ENCODE measurements at regions not wholly inside any gene's neighbourhood (a gene's known extent, or its start where the extent isn't known, plus 50 kb on each side); places are given as distances from the start of the nearest gene placed in this dataset.

GRCh38 chr10:78759456-78760120 is 309.2 kb upstream of the ZMIZ1 start:
- H2AFZ ChIP-seq (ENCODE audit: low read length): no peak overlapping the region
- peaks cover 3% of the 10 kb centered on the region for H3K27me3 ChIP-seq (ENCODE audit: control insufficient read depth, insufficient read depth, low read length)
- H4K20me1 ChIP-seq (ENCODE audit: control insufficient read depth, extremely low read depth, insufficient read depth, low read length): no peaks in the 10 kb centered on the region
- H3K9me3 ChIP-seq (ENCODE audit: control insufficient read depth, insufficient read depth, low read depth, low read length): no peaks in the 10 kb centered on the region
- H3K79me2 ChIP-seq (ENCODE audit: control insufficient read depth, insufficient read depth, low read length): no peaks in the 10 kb centered on the region
- H3K4me1 ChIP-seq (ENCODE audit: control insufficient read depth, extremely low read depth, insufficient read depth, low read length): peaks cover 15% of the 10 kb centered on the region
- no peak overlapping the region for H3K4me2 ChIP-seq (ENCODE audit: extremely low read depth, insufficient read depth, low read length)
- no peak overlapping the region for H3K9ac ChIP-seq (ENCODE audit: insufficient read depth, low read length)
- H3K4me3 ChIP-seq (replicated peaks in 1 of 4; ENCODE audit: control extremely low read depth in 1 of 4, insufficient read depth in 1 of 4, low read depth in 3 of 4, low read length in 4 of 4): no peak overlapping the region
- no peaks in the 10 kb centered on the region for H3K36me3 ChIP-seq (ENCODE audit: control insufficient read depth, insufficient read depth, low read length)
- H3K27ac ChIP-seq (ENCODE audit: insufficient read depth, low read length): no peak overlapping the region
- TF ChIP-seq, protein P1, sequence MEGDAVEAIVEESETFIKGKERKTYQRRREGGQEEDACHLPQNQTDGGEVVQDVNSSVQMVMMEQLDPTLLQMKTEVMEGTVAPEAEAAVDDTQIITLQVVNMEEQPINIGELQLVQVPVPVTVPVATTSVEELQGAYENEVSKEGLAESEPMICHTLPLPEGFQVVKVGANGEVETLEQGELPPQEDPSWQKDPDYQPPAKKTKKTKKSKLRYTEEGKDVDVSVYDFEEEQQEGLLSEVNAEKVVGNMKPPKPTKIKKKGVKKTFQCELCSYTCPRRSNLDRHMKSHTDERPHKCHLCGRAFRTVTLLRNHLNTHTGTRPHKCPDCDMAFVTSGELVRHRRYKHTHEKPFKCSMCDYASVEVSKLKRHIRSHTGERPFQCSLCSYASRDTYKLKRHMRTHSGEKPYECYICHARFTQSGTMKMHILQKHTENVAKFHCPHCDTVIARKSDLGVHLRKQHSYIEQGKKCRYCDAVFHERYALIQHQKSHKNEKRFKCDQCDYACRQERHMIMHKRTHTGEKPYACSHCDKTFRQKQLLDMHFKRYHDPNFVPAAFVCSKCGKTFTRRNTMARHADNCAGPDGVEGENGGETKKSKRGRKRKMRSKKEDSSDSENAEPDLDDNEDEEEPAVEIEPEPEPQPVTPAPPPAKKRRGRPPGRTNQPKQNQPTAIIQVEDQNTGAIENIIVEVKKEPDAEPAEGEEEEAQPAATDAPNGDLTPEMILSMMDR (conservative IDR thresholded peaks at IDR 0.05 in 1 of 2, IDR thresholded peaks at IDR 0.05 in 1 of 2; ENCODE audit: low read depth in 1 of 2, low read length in 2 of 2): no peak
- no peak for TF ChIP-seq EZH2 (IDR thresholded peaks at IDR 0.05; ENCODE audit: low read length, missing control alignments)
- no peak for DNase-seq (ENCODE audit: low read depth in 2 of 2)

DNA sequence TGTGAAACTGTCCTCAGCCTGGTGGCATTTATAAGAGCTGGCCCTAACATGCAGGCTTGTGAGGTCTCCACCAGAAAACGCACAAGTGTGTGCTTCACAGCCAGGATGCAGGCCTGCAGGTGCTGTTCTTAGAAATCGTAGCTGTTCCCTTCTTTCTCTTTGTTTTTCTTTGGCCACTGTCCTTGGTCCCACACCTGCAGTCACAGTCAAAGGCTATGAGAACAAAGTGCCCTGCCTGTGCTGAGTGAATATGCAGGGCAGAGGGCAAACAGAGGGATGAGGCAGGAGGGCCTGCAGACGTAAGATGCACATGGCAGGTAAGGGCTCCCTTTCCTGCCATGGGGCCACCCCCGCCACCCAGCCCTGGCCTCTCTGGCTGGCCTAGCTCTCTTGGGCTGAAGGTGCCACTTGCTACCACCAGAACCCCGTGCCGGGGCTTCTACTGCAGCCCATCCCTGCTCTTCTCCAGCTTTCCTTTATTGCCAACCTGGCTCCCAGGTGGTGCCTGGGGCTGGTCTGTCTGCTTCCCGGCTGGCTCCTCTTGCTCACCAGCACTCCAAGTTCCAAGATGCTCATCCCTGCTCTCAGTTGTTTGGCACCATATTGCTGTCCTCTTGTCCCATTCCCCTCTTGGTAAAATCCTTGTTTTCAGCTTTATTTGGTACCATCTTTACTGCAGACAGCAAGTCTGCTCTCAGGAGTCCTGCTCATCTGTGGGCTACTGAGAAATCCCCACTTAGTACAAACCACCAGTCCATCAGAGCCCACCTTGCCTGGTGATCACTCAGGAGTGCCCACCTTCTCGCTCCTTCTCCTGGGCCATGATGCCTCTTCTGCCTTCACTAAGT is 308.1 kb upstream of the ZMIZ1 start:
- Histone ChIP-seq H3K79me2 (ENCODE audit: control insufficient read depth, insufficient read depth, low read length) (no peaks in the 10 kb centered on the region), H3K27me3 (ENCODE audit: control insufficient read depth, insufficient read depth, low read length) (peaks cover 3% of the 10 kb centered on the region), H3K9me3 (ENCODE audit: control insufficient read depth, insufficient read depth, low read depth, low read length) (no peaks in the 10 kb centered on the region), H3K4me1 (ENCODE audit: control insufficient read depth, extremely low read depth, insufficient read depth, low read length) (peaks cover 8% of the 10 kb centered on the region), H3K4me3 (replicated peaks in 1 of 4; ENCODE audit: control extremely low read depth in 1 of 4, insufficient read depth in 1 of 4, low read depth in 3 of 4, low read length in 4 of 4) (no peak overlapping the region), H3K4me2 (ENCODE audit: extremely low read depth, insufficient read depth, low read length) (no peak overlapping the region), H3K36me3 (ENCODE audit: control insufficient read depth, insufficient read depth, low read length) (no peaks in the 10 kb centered on the region), H4K20me1 (ENCODE audit: control insufficient read depth, extremely low read depth, insufficient read depth, low read length) (no peaks in the 10 kb centered on the region), H3K27ac (ENCODE audit: insufficient read depth, low read length) (no peak overlapping the region), H3K9ac (ENCODE audit: insufficient read depth, low read length) (no peak overlapping the region), H2AFZ (ENCODE audit: low read length) (no peak overlapping the region)
- TF ChIP-seq EZH2 (IDR thresholded peaks at IDR 0.05; ENCODE audit: low read length, missing control alignments): no peak
- TF ChIP-seq, protein P1 (conservative IDR thresholded peaks at IDR 0.05 in 1 of 2, IDR thresholded peaks at IDR 0.05 in 1 of 2; ENCODE audit: low read depth in 1 of 2, low read length in 2 of 2): no peak
- no peak for DNase-seq (ENCODE audit: low read depth in 2 of 2)

- Histone ChIP-seq H3K4me2 (ENCODE audit: extremely low read depth, insufficient read depth, low read length) (no peak overlapping the region), H4K20me1 (ENCODE audit: control insufficient read depth, extremely low read depth, insufficient read depth, low read length) (no peaks in the 10 kb centered on the region), H3K79me2 (ENCODE audit: control insufficient read depth, insufficient read depth, low read length) (no peaks in the 10 kb centered on the region), H3K36me3 (ENCODE audit: control insufficient read depth, insufficient read depth, low read length) (no peaks in the 10 kb centered on the region), H3K27ac (ENCODE audit: insufficient read depth, low read length) (no peak overlapping the region), H3K4me1 (ENCODE audit: control insufficient read depth, extremely low read depth, insufficient read depth, low read length) (peaks cover 8% of the 10 kb centered on the region), H3K4me3 (replicated peaks in 1 of 4; ENCODE audit: control extremely low read depth in 1 of 4, insufficient read depth in 1 of 4, low read depth in 3 of 4, low read length in 4 of 4) (no peak overlapping the region), H2AFZ (ENCODE audit: low read length) (no peak overlapping the region), H3K9ac (ENCODE audit: insufficient read depth, low read length) (no peak overlapping the region), H3K27me3 (ENCODE audit: control insufficient read depth, insufficient read depth, low read length) (peaks cover 4% of the 10 kb centered on the region), H3K9me3 (ENCODE audit: control insufficient read depth, insufficient read depth, low read depth, low read length) (no peaks in the 10 kb centered on the region)
- DNase-seq (ENCODE audit: low read depth in 2 of 2): no peak
- TF ChIP-seq EZH2 (IDR thresholded peaks at IDR 0.05; ENCODE audit: low read length, missing control alignments): no peak
- TF ChIP-seq, protein P1 (conservative IDR thresholded peaks at IDR 0.05 in 1 of 2, IDR thresholded peaks at IDR 0.05 in 1 of 2; ENCODE audit: low read depth in 1 of 2, low read length in 2 of 2): no peak
Measured at GRCh38 chr10:78761311-78761781, 307.4 kb upstream of the ZMIZ1 start.
